ENCODE measurements at regions not wholly inside any gene's neighbourhood (a gene's known extent, or its start where the extent isn't known, plus 50 kb on each side); places are given as distances from the start of the nearest gene placed in this dataset.

DNA sequence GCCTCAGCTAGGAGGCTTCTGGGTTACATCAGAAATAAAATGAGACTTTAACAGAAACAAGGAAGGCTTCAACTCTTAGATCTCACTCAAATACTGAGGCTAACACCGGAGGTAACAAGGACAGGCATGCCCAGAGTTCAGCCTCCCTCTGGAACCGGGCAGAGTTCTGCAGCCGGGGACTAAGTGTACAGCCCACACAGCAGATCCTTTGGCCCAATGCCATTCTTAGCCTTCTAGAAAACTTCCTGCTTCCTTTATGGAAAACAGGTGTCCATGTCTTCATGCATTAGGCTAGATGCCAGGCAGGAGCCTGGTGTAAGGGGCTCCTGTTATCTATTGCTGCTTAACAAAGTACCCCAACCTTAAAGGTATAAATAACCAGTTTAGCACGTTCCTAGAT is 369.7 kb downstream of the BCOR start:
- TF ChIP-seq EZH2 (IDR thresholded peaks at IDR 0.05; ENCODE audit: insufficient read depth, poor library complexity, severe bottlenecking) (no peak), EZH2phosphoT487 (IDR thresholded peaks at IDR 0.05; ENCODE audit: insufficient read depth, low read depth) (no peak)
